ENCODE measurements at regions not wholly inside any gene's neighbourhood (a gene's known extent, or its start where the extent isn't known, plus 50 kb on each side); places are given as distances from the start of the nearest gene placed in this dataset.

GRCh38 chr1:4044967-4045366, 144.9 kb upstream of the C1orf174 start:
- no peak for DNase-seq (ENCODE audit: low spot score)

- DNase-seq (ENCODE audit: low spot score), result no peak
These were observed 145.4 kb upstream of the C1orf174 start for GRCh38 chr1:4045397-4046010.

- DNase-seq (ENCODE audit: low spot score), result no peak
These were observed 146.9 kb upstream of the C1orf174 start for GRCh38 chr1:4046836-4047461.

GRCh38 chr1:4047666-4048065, 147.6 kb upstream of the C1orf174 start:
- DNase-seq (ENCODE audit: low spot score), result no peak

- no peak for DNase-seq (ENCODE audit: low spot score)
These were observed 148.0 kb upstream of the C1orf174 start for GRCh38 chr1:4048076-4048475.

- no peak for DNase-seq (ENCODE audit: low spot score)
These were observed 148.8 kb upstream of the C1orf174 start for GRCh38 chr1:4048921-4049320.

- DNase-seq (ENCODE audit: low spot score), result no peak
These were observed 150.9 kb upstream of the C1orf174 start for GRCh38 chr1:4050998-4051397.

GRCh38 chr1:4052657-4053056, 152.6 kb upstream of the C1orf174 start:
- no peak for DNase-seq (ENCODE audit: low spot score)

GRCh38 chr1:4053160-4053748, 153.2 kb upstream of the C1orf174 start:
- no peak for DNase-seq (ENCODE audit: low spot score)

GRCh38 chr1:4053774-4054173, 153.7 kb upstream of the C1orf174 start:
- DNase-seq (ENCODE audit: low spot score), result no peak

- DNase-seq (ENCODE audit: low spot score), result no peak
These were observed 155.4 kb upstream of the C1orf174 start for GRCh38 chr1:4055294-4055967.

- no peak for DNase-seq (ENCODE audit: low spot score)
These were observed 156.3 kb upstream of the C1orf174 start for GRCh38 chr1:4056422-4056821.

- no peak for DNase-seq (ENCODE audit: low spot score)
These were observed 156.9 kb upstream of the C1orf174 start for GRCh38 chr1:4056989-4057388.

- no peak for DNase-seq (ENCODE audit: low spot score)
These were observed 157.5 kb upstream of the C1orf174 start for GRCh38 chr1:4057603-4058002.

- no peak for DNase-seq (ENCODE audit: low spot score)
These were observed 158.1 kb upstream of the C1orf174 start for GRCh38 chr1:4058122-4058521.

GRCh38 chr1:4058706-4059105, 158.6 kb upstream of the C1orf174 start:
- DNase-seq (ENCODE audit: low spot score), result no peak

GRCh38 chr1:4059270-4059669, 159.2 kb upstream of the C1orf174 start:
- no peak for DNase-seq (ENCODE audit: low spot score)

GRCh38 chr1:4060850-4061249, 160.8 kb upstream of the C1orf174 start:
- DNase-seq (ENCODE audit: low spot score), result no peak

GRCh38 chr1:4061521-4062031, 161.5 kb upstream of the C1orf174 start:
- no peak for DNase-seq (ENCODE audit: low spot score)

GRCh38 chr1:4062041-4062440, 162.0 kb upstream of the C1orf174 start:
- no peak for DNase-seq (ENCODE audit: low spot score)

- no peak for DNase-seq (ENCODE audit: low spot score)
These were observed 162.5 kb upstream of the C1orf174 start for GRCh38 chr1:4062560-4062959.

- no peak for DNase-seq (ENCODE audit: low spot score)
These were observed 162.9 kb upstream of the C1orf174 start for GRCh38 chr1:4062992-4063391.

- DNase-seq (ENCODE audit: low spot score), result no peak
These were observed 163.4 kb upstream of the C1orf174 start for GRCh38 chr1:4063516-4063915.

Measured in H4 (cell line).